GM12864 (cell line): ENCODE measurements at regions not wholly inside any gene's neighbourhood (a gene's known extent, or its start where the extent isn't known, plus 50 kb on each side); places are given as distances from the start of the nearest gene placed in this dataset.

Experiments
- DNase-seq: peaks from one replicate; pipeline ENCODE4 v3.0.0-alpha.2; 2011; ENCODE audit warnings: low read depth
- H3K4me3 ChIP-seq: 2 replicates; pipeline ENCODE4 v1.5.1; 2011; ENCODE audit warnings: mild to moderate bottlenecking, low read depth, low read length, control low read depth
- TF ChIP-seq, protein P1 (sequence below): IDR thresholded peaks from 2 replicates; pipeline ENCODE4 v1.5.1; 2011; ENCODE audit warnings: low read depth, mild to moderate bottlenecking, moderate library complexity, low read length, control low read depth, inconsistent platforms; ENCODE audit errors: missing control alignments

DNA sequence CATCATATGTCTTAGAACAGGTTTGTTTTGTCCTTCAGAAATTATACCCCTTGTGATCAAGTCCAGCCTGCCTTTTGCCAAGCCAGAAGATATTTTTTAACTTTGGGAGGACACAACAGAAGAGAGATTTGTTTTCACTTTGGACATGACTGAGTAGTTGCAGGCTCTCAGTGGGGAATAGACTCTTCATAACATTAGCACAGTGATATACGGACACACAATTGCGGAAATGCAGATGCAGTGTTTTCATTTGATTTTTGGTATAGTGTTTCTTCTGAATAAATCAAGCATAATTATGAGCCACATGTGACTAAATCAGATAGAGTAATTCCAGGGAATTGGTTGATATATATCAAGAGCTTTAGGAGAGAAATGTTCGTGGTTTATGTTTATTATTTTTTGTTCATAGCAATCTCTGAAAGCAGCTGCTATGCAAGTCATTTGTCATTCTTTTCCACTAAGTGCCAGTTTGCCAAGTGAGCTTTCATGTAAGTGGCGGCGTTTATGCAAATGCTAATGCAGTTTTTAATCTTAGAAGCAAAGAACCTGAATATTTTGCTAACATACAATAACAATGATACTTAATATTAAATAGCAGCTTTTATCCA, 69.6 kb upstream of the HDAC9 start:
- TF ChIP-seq, protein P1, sequence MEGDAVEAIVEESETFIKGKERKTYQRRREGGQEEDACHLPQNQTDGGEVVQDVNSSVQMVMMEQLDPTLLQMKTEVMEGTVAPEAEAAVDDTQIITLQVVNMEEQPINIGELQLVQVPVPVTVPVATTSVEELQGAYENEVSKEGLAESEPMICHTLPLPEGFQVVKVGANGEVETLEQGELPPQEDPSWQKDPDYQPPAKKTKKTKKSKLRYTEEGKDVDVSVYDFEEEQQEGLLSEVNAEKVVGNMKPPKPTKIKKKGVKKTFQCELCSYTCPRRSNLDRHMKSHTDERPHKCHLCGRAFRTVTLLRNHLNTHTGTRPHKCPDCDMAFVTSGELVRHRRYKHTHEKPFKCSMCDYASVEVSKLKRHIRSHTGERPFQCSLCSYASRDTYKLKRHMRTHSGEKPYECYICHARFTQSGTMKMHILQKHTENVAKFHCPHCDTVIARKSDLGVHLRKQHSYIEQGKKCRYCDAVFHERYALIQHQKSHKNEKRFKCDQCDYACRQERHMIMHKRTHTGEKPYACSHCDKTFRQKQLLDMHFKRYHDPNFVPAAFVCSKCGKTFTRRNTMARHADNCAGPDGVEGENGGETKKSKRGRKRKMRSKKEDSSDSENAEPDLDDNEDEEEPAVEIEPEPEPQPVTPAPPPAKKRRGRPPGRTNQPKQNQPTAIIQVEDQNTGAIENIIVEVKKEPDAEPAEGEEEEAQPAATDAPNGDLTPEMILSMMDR = no peak
- no peak for DNase-seq
- H3K4me3 ChIP-seq = no peak overlapping the region

GRCh38 chr7:18426564-18427226, 68.9 kb upstream of the HDAC9 start:
- TF ChIP-seq, protein P1 = no peak
- H3K4me3 ChIP-seq = no peak overlapping the region
- no peak for DNase-seq

- no peak overlapping the region for H3K4me3 ChIP-seq
- TF ChIP-seq, protein P1 = no peak
- no peak for DNase-seq
Observed at GRCh38 chr7:18429547-18429946, 66.0 kb upstream of the HDAC9 start.

- no peak for DNase-seq
- TF ChIP-seq, protein P1 = no peak
- H3K4me3 ChIP-seq = no peak overlapping the region
Observed at GRCh38 chr7:18430810-18431209, 64.7 kb upstream of the HDAC9 start.

GRCh38 chr7:18434171-18434570, 61.4 kb upstream of the HDAC9 start:
- TF ChIP-seq, protein P1 = no peak
- DNase-seq = no peak

DNA sequence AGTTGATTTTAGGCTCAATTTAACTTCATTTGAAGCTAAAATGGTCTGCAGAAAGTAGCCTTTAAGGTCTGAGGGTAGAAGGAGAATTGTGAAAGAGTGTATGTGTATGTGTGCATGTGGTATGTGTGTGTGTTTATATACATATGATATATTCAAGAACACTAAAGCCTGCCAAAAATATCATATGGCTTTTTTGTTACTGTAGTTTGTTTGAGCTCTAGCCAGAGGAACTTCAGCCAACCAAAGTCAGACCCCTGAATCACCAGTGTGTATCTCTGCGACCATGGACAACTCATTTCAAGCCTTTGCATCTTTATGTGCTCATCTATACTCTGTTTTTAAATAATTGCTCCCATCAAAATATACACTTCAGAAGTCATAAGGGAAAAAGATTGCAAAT, 58.4 kb upstream of the HDAC9 start:
- no peak overlapping the region for H3K4me3 ChIP-seq
- TF ChIP-seq, protein P1 = no peak
- DNase-seq = no peak

More at GRCh38 chr7:18434171-18434570, 61.4 kb upstream of the HDAC9 start:
- H3K4me3 ChIP-seq = no peak overlapping the region

DNA sequence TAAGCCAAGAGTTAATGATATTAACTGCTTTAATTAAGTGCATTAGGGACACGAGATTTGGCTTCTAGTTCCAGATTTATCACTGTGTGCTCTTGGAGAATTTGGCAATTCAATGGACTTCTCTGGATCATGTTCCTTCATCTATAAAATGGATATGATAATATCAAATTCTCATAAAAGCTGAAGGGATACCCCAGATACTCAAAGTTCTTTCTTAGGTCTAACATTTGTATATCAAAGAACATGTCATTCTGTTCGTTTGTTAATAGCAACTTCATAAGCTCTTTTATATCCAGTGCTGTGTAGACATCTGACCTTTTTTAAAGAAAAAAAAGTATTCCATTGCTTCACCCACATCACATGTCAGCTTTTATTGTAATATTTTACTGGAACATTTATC, 54.6 kb upstream of the HDAC9 start:
- H3K4me3 ChIP-seq = no peak overlapping the region
- no peak for DNase-seq
- TF ChIP-seq, protein P1 = no peak
